ENCODE measurements at regions not wholly inside any gene's neighbourhood (a gene's known extent, or its start where the extent isn't known, plus 50 kb on each side); places are given as distances from the start of the nearest gene placed in this dataset.

- Histone ChIP-seq H3K9me2 (ENCODE audit: insufficient read depth) (no peaks in the 10 kb centered on the region), H3K79me2 (ENCODE audit: insufficient read depth, low read length) (no peaks in the 10 kb centered on the region), H3K36me3 (ENCODE audit: control insufficient read depth in 1 of 2, insufficient read depth in 2 of 2, low read length in 2 of 2) (no peaks in the 10 kb centered on the region), H3K4me3 (replicated peaks in 1 of 2; ENCODE audit: low read depth in 1 of 2, low read length in 2 of 2) (no peak overlapping the region), H3K27ac (ENCODE audit: low read depth, low read length) (no peak overlapping the region), H3K4me1 (ENCODE audit: control insufficient read depth in 1 of 2, insufficient read depth in 2 of 2, low read length in 2 of 2) (no peaks in the 10 kb centered on the region), H3K9me3 (ENCODE audit: control insufficient read depth in 1 of 2, insufficient read depth in 1 of 2, low read depth in 1 of 2, low read length in 2 of 2) (no peaks in the 10 kb centered on the region), H3K9ac (ENCODE audit: low read length) (no peak overlapping the region), H3K4me2 (ENCODE audit: low read length) (no peak overlapping the region), H4K20me1 (ENCODE audit: insufficient read depth) (no peaks in the 10 kb centered on the region), H3K27me3 (ENCODE audit: insufficient read depth, low read length) (no peaks in the 10 kb centered on the region), H2AFZ (ENCODE audit: low read depth, low read length, poor library complexity, severe bottlenecking) (no peak overlapping the region)
- TF ChIP-seq TCF7L2 (IDR thresholded peaks at IDR 0.05; ENCODE audit: borderline replicate concordance, extremely low read depth, insufficient read depth, insufficient read length) (no peak), ZBTB33 (IDR thresholded peaks at IDR 0.05; ENCODE audit: extremely low read depth, insufficient replicate concordance, low read length) (no peak), POLR2AphosphoS5 (IDR thresholded peaks at IDR 0.05; ENCODE audit: low read depth, low read length) (no peak), POLR2A (IDR thresholded peaks at IDR 0.05; ENCODE audit: borderline replicate concordance, extremely low read depth, insufficient read depth, insufficient read length) (no peak), SP1 (IDR thresholded peaks at IDR 0.05; ENCODE audit: low read depth) (no peak), SRF (IDR thresholded peaks at IDR 0.05; ENCODE audit: low read depth) (no peak), CTCF (IDR thresholded peaks at IDR 0.05 in 2 of 3, conservative IDR thresholded peaks at IDR 0.05 in 1 of 3; ENCODE audit: borderline replicate concordance in 1 of 3, insufficient read depth in 1 of 3, low read depth in 2 of 3, low read length in 2 of 3) (no peak), ZFX (IDR thresholded peaks at IDR 0.05) (no peak)
- ATAC-seq (no peak), DNase-seq (ENCODE audit: low read depth, low spot score) (no peak)
- no TSS peak for BruUV-seq (replicated peaks)
- ChIA-PET CTCF (no interaction called here), POLR2A (no interaction called here), RAD21 (ENCODE audit: low non-redundant PET in 1 of 2, low total read pairs in 2 of 2, uncharacterized antibody in 2 of 2, unreplicated experiment in 2 of 2) (no interaction called here)
- intact Hi-C loops (cut with micrococcal nuclease): no loop called here
Measured at GRCh38 chr18:22585821-22586220, 168.1 kb upstream of the CTAGE1 start.

Measured in HCT116 (cell line).